ENCODE measurements at regions not wholly inside any gene's neighbourhood (a gene's known extent, or its start where the extent isn't known, plus 50 kb on each side); places are given as distances from the start of the nearest gene placed in this dataset.

- TF ChIP-seq, protein P1, sequence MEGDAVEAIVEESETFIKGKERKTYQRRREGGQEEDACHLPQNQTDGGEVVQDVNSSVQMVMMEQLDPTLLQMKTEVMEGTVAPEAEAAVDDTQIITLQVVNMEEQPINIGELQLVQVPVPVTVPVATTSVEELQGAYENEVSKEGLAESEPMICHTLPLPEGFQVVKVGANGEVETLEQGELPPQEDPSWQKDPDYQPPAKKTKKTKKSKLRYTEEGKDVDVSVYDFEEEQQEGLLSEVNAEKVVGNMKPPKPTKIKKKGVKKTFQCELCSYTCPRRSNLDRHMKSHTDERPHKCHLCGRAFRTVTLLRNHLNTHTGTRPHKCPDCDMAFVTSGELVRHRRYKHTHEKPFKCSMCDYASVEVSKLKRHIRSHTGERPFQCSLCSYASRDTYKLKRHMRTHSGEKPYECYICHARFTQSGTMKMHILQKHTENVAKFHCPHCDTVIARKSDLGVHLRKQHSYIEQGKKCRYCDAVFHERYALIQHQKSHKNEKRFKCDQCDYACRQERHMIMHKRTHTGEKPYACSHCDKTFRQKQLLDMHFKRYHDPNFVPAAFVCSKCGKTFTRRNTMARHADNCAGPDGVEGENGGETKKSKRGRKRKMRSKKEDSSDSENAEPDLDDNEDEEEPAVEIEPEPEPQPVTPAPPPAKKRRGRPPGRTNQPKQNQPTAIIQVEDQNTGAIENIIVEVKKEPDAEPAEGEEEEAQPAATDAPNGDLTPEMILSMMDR (IDR thresholded peaks at IDR 0.05; ENCODE audit: control insufficient read depth, insufficient read depth, low read depth, low read length, missing control alignments) = no peak
- no peak for DNase-seq (ENCODE audit: low read depth)
- no peak overlapping the region for H3K4me3 ChIP-seq (ENCODE audit: control insufficient read depth, low read depth, low read length)
These were observed 404.2 kb downstream of the KLF12 start for GRCh38 chr13:73730014-73730413.

DNA sequence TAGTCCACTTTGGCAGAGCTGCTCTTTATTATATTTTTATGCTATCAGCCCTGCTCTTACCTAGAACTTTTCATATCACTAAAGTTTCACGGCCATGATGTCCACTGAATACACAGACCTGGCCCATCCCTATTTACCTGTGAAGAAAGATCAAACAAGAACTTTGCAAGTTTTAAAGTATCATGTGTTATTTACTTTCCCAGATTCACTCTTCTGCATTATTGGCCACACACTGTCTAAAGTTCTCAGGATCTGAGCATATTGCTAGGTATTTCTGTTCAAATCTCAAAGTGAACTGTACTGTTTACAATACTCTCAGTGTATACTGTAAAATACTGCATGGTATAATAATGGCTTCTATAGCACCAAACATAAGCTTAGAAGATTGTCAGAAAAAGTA is 405.2 kb downstream of the KLF12 start:
- no peak overlapping the region for H3K4me3 ChIP-seq (ENCODE audit: control insufficient read depth, low read depth, low read length)
- DNase-seq (ENCODE audit: low read depth) = no peak
- TF ChIP-seq, protein P1 (IDR thresholded peaks at IDR 0.05; ENCODE audit: control insufficient read depth, insufficient read depth, low read depth, low read length, missing control alignments) = no peak

- TF ChIP-seq, protein P1 (IDR thresholded peaks at IDR 0.05; ENCODE audit: control insufficient read depth, insufficient read depth, low read depth, low read length, missing control alignments) = peak; percentile 51
- no peak overlapping the region for H3K4me3 ChIP-seq (ENCODE audit: control insufficient read depth, low read depth, low read length)
- peak; percentile 21 for DNase-seq (ENCODE audit: low read depth)
These were observed 412.1 kb downstream of the KLF12 start for GRCh38 chr13:73722120-73722519.

DNA sequence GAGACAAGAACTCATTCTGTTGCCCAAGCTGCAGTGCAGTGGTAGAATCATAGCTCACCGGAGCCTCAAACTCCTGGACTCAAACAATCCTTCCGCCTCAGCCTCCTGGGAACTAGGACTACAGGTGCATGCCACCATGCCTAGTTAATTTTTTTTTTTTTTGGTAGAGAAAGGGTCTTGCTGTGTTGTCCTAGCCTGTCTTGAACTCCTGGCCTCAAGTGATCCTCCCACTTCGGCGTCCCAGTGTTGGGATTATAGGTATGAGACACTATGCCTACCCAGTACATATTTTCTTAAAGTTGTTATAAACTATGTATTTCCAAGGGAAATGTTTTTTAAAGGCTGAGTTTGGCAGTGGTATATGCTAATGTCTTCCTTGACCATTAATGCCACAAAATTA is 412.6 kb downstream of the KLF12 start:
- no peak overlapping the region for H3K4me3 ChIP-seq (ENCODE audit: control insufficient read depth, low read depth, low read length)
- TF ChIP-seq, protein P1 (IDR thresholded peaks at IDR 0.05; ENCODE audit: control insufficient read depth, insufficient read depth, low read depth, low read length, missing control alignments) = no peak
- DNase-seq (ENCODE audit: low read depth) = no peak

GRCh38 chr13:73720216-73720840 is 413.9 kb downstream of the KLF12 start:
- DNase-seq (ENCODE audit: low read depth) = no peak
- TF ChIP-seq, protein P1 (IDR thresholded peaks at IDR 0.05; ENCODE audit: control insufficient read depth, insufficient read depth, low read depth, low read length, missing control alignments) = no peak
- H3K4me3 ChIP-seq (ENCODE audit: control insufficient read depth, low read depth, low read length) = no peak overlapping the region

- TF ChIP-seq, protein P1 (IDR thresholded peaks at IDR 0.05; ENCODE audit: control insufficient read depth, insufficient read depth, low read depth, low read length, missing control alignments) = no peak
- DNase-seq (ENCODE audit: low read depth) = no peak
- no peak overlapping the region for H3K4me3 ChIP-seq (ENCODE audit: control insufficient read depth, low read depth, low read length)
These were observed 416.0 kb downstream of the KLF12 start for GRCh38 chr13:73718246-73718645.
